DMS79 (cell line): ENCODE measurements at regions not wholly inside any gene's neighbourhood (a gene's known extent, or its start where the extent isn't known, plus 50 kb on each side); places are given as distances from the start of the nearest gene placed in this dataset.
"Not testable (repeated sequence)": the region's sequence is repeated elsewhere in the genome, so short reads cannot be mapped to it uniquely, and the experiment has no call there.

Source experiments
- DNase-seq: peaks from one replicate; lab custom pipeline; 2025; lab: John Stamatoyannopoulos, UW

DNA sequence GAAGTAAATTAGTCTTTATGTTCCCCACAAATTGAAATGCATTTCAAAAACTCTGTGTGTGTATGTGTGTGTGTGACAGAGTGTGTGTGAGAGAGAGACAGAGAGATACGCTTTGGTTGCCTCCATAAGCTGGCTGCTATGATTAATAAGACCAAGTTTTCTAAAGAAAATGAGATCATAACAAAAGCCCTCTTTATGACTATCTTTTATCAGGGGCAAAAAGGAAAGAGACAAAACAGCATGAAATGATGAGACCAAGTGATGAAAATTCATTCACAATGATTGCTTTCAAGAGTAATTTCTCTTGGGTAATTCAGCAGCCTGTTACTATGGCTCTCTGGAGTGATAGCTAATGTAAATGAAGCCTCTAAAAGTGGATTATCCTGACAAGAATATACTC lies 277.6 kb upstream of the PLEKHG7 start:
- DNase-seq = no peak

DNA sequence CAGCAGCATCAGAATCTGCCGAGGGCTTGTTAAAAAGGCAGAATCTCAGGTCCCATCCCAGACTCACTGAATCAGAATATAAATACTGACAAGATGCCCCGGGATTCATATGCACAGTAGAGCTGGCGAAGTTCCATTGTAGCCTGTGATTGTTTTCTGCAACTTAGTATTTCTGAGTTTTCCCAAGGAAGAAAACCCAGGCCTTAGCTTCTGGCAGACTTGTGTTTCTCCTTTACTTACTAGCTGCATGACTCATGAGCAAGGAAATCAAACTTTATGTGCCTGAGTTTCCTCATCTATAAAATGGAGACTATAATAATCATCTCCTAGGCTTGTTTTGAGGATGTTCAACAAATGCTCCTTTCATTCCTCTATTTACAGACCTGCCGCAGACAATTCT lies 278.5 kb upstream of the PLEKHG7 start:
- no peak for DNase-seq

DNA sequence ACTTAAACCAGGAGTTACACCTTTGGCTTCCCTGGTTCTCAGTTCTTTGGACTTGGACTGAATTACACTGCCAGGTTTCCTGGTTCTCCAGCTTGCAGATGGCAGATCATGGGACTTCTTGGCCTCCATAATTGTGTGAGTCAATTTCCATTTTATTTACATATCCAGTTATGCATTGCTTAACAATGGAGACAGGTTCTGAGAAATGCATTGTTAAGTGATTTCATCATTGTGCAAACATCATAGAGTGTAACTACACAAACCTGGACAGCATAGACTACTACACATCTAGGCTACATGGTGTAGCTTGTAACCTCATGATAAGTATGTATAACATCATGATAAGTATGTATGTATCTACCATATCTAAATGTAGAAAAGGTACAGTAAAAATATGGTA lies 276.1 kb upstream of the BTG1 start:
- DNase-seq = no peak

DNA sequence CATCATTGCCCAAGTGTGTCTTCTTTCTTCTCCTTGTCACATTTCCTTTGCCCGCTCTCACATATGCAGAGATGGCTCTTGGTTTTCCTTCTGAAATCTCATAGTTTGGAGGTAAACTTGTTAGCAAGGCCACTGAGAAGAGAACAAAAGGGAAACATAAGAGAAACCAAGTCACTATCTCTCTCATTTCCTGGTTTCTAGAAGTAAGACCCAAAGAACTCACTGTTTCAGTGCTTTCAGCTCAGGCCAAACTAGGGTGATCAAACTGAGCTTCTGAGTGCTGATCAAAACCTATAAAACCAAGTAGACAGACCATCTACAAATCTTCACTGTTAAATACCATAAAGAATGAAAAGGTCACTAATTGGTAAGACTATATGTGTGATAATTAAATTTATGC lies 275.4 kb upstream of the BTG1 start:
- DNase-seq = no peak

DNA sequence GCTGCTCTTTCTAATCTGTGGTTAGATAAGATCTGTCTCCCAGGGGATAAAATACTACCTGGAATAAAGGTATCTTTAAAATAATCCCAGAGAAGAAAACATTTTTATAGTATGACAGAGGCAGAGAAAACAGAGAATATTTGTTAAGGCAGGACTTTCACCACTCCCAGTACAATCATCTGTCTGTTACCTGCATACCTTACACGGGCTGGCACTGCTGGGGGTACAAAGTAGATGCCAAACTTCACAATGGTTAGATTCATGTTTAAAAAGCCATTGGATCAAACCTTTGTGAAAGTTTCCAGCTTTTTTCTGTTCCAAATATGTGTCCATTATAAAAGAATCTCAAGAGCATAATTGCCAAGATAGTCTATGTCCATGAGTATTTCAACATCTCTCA lies 273.6 kb upstream of the BTG1 start:
- no peak for DNase-seq

DNA sequence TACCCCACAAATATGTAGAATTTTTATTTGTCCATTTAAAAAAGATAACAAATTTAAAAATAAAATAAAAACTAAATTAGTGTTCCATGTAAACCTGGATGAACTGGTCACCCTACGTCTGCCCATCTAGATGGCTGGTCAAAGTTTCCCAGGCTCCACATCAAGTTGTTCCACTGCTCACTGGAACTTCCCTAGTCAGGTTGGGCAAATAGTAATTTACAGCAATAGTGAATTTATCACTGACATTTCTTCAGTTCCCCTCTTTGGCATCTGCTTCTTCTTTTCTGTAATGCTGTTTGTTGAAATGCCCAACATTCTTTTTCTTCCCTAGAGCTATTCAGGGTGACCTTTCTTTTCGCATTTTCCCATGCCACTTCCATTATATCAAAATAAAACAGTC lies 272.7 kb upstream of the BTG1 start:
- no peak for DNase-seq

DNA sequence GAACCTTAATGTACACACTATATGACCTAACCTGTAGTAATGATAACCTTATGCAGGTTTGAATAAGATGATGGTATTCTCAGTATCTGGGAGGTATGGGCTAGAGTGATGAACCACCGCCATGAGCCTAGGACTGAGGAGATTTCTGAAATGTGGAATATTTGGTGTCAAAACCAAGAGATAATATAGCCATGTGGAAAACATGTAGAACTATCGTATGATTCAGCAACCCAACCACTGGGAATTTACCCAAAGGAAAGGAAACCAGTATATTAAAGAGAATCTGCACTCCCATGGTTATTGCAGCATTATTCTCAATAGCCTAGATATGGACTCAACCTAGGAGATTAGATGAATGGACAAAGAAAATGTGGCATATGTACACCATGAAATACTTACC lies 271.7 kb upstream of the BTG1 start:
- DNase-seq = no peak

DNA sequence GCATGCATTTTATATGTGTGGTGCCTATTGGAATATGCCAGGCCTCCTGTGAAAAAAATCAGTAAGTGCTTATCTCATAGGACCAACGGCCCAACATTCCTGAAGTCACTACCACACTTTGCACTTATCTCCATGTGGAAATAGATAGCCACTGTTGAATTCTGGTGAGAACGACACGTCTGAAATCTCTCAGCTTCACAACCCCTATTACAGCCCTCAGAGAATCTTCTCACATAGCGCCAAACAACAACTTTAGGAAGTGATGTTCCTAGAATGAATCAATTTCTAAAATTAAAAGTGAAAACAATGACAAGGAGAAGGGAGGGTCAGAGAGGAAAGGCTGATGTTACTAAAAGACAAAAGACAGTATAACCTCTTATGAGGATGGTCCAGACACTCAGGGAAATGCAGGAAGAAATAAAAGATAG lies 270.8 kb upstream of the BTG1 start:
- DNase-seq = no peak

DNA sequence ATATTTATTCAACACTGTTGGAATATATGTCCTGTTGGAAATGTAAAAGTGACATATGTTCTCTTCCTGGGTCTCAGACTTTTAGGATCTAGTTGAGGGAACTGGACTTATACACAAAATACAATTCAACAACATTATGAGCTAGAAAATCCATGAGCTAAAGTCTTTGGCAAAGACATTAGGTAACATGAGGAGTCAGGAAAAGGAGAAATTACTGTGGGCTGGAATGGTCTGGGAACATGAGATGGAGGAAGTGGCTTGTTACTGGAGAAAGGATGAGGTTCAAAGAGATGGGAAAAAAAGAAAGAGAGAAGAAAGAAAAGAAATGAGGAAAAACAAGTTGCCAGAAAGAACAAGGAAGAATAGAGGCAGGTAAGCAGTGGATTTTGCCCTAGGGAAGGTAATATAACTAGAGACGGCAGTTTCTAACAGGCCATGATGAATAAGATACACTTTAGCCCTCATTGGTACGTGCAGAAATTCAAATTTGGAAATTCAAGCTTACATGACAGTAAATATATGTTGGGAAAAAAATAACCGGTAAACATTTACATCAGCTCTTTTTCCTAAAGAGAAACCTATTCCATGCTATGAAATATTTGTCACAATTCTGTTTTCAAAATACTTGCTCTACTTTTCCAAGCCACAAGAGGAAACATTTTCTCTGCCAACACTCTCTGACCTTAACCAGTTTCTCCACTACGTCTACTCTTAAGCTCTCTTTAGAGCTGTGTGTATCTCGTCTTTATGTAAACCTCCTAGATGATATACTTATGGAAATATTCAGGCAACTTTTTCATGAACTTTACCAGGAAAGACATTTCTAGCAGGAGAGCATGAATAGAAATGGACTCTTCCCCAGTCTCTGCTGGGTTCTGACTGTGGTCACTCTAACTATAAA lies 268.8 kb upstream of the BTG1 start:
- DNase-seq = no peak

DNA sequence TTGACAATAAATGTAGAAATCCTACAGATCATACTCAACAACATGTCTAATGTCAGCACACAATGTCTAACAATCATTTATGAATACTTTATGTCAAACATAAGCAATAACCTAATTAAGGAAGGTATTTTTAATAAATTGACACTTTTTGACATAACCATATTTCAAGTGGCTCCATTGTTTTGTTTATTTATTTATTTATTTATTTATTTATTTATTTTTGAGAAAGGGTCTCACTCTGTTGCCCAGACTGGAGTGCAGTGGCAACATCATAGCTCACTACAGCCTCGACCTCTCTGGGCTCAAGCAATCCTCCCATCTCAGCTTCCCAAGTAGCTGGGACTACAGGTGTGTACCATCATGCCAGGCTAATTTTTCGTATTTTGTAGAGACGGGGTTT lies 267.6 kb upstream of the BTG1 start:
- no peak for DNase-seq

DNA sequence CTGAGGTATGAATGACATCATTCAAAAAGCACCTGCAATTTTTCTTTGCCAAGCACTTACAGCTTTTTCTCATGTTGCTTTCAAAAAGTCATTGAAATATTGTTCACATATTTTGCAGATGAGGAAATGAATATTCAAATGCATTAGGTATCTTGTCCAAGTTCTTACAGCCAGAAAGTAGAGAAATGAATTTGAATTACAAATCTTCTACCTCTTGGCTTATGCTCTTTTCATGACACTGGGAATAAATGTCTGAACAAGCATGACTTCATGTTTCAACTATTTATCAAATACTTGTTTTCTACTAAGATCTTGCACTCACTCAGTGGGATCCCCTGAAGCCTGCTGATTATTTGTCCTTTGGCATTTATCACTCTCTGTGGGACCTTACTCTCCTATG lies 267.2 kb upstream of the BTG1 start:
- no peak for DNase-seq

DNA sequence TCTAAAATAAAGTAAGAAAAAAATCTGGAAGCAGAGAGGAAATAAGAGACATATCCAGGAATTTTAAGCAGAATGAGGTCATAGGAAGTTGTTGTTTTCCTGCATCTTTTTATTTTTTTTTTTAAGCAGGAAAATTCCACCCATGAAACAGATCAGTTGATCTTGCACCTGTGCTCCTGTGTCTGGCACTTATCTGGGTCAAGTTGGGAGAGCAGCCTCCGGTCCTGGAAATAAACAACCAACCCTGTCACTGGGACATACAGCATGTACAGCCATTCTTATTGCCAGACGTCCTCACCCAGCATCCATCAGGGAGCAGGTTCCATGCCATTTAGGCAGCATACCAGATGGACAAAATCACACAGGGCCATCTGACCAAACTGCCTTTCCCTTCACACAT lies 266.0 kb upstream of the BTG1 start:
- DNase-seq = no peak

DNA sequence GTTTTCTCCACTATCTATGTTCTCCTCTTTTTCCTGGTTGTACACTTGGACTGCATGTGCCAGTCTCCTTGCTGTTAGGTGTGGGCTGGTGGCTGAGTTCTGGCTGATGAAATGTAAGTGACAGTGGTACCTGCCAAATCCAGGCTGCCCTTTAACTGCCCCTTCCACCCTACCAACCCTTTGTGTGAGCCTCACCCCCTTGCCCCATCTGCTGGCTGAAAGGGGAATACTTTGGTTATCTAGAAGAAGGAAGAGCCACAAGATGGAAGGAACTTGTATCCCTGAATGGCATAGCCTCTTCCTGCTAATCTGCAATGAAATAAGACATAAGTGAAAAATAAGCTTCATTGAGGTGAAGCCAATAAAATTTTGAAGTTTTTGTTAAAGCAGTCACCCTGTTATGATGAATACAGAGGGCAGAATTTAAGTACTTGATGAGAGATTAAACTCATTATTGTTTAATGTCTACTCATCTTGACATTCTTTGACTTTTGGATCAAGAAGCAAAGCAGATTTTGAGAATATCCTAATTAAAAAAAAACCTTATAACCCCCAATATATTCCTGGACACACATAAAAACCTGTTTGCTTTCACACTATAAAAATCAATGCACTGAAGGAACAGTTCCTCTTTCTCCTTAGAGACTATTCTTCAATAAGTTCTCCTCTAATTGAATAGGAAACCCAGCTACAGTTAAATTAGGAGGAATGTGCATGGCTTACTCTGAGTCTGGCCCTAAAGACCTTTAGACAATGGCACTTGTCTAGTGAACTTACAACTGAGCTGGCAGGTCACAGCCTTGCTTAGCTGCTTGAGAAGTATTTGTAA lies 262.6 kb upstream of the BTG1 start:
- no peak for DNase-seq

DNA sequence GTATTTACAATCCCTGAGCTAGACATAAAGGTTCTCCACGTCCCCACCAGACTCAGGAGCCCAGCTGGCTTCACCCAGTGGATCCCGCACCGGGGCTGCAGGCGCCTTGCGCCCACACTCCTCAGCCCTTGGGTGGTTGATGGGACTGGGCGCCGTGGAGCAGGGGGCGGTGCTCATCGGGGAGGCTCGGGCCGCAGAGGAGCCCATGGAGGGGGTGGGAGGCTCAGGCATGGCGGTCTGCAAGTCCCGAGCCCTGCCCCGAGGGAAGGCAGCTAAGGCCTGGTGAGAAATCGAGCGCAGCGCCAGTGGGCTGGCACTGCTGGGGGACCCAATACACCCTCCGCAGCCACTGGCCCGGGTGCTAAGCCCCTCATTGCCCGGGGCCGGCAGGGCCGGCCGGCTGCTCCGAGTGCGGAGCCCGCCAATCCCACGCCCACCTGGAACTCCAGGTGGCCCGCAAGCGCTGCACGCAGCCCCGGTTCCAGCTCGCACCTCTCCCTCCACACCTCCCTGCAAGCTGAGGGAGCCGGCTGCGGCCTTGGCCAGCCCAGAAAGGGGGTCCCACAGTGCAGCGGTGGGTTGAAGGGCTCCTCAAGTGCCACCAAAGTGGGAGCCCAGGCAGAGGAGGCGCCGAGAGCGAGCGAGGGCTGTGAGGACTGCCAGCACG lies 260.9 kb upstream of the BTG1 start:
- DNase-seq = not testable (repeated sequence)

DNA sequence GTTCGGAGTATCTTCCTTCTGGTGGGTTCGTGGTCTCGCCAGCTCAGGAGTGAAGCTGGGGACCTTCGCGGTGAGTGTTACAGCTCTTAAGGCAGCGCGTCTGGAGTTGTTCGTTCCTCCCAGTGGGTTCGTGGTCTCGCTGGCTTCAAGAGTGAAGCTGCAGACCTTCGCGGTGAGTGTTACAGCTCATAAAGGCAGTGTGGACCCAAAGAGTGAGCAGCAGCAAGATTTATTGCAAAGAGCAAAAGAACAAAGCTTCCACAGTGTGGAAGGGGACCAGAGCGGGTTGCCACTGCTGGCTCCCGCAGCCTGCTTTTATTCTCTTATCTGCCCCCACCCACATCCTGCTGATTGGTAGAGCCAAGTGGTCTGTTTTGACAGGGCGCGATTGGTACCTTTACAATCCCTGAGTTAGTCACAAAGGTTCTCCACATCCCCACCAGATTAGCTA lies 260.2 kb upstream of the BTG1 start:
- not testable (repeated sequence) for DNase-seq

DNA sequence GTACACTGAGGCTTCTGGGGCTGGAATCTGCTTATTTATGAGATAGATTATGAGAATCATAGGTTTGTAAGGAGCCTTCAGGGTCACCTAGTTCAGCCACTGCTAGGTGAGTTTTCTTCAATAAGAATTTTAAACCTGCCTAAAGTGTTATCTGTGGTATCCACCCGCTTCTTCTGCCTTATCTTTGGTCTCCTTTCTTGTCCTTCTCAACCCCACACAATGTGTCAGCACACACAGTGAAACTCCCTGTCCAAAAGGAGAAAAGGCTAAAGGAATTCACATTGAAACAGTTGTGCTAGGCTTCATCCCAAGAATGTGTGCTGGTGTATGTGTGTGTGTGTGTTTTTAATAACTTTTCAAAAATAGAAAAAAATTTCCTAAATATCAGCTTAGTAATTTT lies 259.3 kb upstream of the BTG1 start:
- no peak for DNase-seq

DNA sequence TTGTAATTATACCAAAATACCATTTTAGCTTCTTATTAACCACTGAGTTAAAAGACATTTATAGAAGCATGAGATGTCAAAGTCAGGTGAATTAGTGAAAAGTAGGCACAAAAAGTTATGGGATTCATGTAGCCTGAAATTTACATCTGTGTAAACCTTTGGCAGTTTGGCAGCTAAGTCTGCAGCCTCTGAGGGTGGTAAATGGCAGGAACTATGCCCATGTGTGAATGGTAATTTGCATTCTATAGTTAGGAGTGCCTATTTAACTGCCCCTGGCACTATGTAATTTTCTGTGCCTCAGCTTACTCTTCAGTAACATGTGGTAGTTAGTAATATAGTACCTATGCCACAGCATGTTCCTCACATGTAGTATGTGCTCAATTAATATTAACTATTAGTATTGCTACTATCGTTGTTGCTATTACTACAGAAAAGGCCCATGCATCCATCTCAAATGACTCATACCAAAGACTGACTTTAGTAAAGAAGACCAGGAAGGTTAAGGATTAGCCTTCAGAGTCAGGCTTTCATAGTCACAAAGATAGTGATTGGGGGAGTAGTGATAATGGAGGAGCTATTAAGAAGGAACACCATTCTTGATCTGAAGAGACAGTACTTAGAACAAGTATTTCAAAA lies 258.7 kb upstream of the BTG1 start:
- no peak for DNase-seq

DNA sequence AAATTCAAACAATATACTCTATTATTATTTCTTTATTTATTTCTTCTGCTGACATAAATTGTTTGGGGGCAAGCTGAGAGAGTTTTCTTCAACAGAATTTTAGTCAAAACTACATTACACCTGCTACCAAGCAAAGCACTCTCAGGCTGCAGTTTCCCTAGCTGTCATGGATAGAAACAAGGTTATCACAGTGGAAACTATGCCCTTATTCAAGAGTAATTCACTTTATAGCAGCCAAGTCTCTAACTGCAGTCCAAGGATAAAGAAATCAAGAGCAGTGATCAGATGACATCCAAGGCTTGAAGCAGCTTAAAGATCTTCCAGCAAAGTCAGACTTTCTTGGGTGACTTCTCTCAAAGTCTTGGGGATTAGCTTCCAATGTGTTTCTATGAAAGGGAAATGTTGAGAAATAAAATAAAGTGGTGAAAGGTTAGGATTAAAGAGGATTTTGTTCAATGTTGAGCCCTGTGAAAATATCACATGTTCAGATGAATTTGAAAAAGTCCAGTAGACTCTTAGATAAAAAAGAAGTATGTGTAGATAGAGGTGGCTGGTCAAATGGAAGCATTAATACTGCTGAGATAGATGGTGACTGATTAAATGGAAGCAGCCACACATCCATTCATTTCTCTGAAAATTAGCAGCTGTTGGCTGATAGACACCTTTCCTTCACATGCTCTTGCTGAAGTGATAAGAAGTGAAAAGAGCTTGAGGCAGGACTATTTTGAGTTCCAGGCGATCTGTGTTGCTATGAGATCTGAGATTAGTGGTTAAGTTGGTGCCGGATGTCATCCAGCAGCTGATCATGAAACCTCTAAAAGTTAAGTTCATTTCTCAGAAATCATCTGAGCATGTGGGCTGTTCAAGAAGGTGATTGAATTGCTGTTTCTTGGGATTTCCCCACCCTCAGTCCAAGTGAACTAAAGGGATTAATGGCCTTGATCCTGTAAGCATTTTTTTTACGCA lies 257.8 kb upstream of the BTG1 start:
- DNase-seq = no peak

DNA sequence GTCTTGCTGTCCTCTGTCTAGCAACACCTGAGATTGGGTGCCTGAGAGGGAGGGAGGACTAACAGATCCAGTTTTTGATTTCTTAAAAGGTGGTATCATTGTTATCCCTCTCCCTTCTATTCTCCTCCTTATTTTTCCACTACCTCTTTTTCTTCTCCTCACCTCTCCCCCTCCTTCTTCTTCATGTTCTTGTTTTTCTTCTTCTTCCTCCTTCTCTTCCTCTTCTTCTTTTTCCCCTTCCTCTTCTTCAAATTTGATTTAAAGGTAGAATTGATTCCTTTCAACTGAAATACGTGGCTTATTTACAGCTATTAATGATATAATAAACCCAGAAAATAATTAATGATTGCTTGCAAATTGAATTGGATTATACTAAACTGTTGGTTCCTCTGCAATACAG lies 256.8 kb upstream of the BTG1 start:
- no peak for DNase-seq

DNA sequence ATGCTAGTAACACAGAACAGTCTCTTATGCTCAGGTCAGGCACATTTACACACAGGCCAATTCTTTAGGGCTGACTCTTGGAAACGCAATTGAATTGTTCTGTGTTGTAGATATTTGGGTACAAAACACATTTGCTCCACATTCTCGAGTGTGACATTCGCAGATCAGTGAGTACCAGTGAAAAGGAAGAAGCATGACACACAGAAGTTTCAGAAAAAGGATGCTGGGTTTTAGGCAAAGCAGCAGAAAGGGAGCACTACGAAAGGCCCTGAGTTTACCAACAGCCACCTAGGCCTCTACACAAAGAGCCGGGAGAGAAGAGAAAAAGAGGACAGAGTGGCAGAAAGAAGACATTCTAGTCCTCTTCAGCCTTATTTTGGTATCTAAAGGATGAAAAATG lies 254.4 kb upstream of the BTG1 start:
- no peak for DNase-seq
